HCT116 (cell line): ENCODE measurements at regions not wholly inside any gene's neighbourhood (a gene's known extent, or its start where the extent isn't known, plus 50 kb on each side); places are given as distances from the start of the nearest gene placed in this dataset.

ENCODE experiments used
- ATAC-seq: fragments of 200-7000 bp; cut with Tn5 transposase; 2 replicates; pipeline ENCODE4 v1.9.1; 2020; ENCODE audit warnings: mild to moderate bottlenecking, moderate library complexity
- BruUV-seq: library from RNA; stranded (reverse); fragments of 400-500 nt; replicated peaks from 2 replicates; lab custom pipeline; 2021; lab: Mats Ljungman, UMichigan
- CTCF ChIA-PET: fragments of 300-600 bp; sonication (Branson Sonifier 250); formaldehyde crosslinking; loops from one replicate; lab custom pipeline; 2021; ENCODE audit warnings: antibody characterized with exemption; lab: Charles Lee
- POLR2A ChIA-PET: fragments of 300-600, 350-600 bp; sonication (Branson Sonifier 250); formaldehyde crosslinking; loops from one replicate; lab custom pipeline; 2021; ENCODE audit warnings: antibody characterized with exemption; lab: Charles Lee
- RAD21 ChIA-PET, 2 experiments: fragments of 300-600 bp; sonication (Branson Sonifier 250); formaldehyde crosslinking; loops; one replicate each; lab custom pipeline; 2023; ENCODE audit warnings: low total read pairs in 2 of 2; ENCODE audit not compliant: uncharacterized antibody in 2 of 2, unreplicated experiment in 2 of 2, low non-redundant PET in 1 of 2; lab: Charles Lee
- DNase-seq: peaks from one replicate; pipeline ENCODE4 v3.0.0-alpha.2; 2010; ENCODE audit warnings: low read depth, low spot score
- H2AFZ ChIP-seq: fragments of 200-600 bp; shearing (Covaris generic), sonication (generic); 2 replicates; pipeline ENCODE4 v1.6.1; 2017; ENCODE audit warnings: low read depth, mixed run types, mixed read lengths, antibody characterized with exemption, low read length; ENCODE audit not compliant: poor library complexity, severe bottlenecking
- H3K27ac ChIP-seq: 2 replicates; pipeline ENCODE4 v1.5.1; 2012; ENCODE audit warnings: low read depth, low read length
- H3K27me3 ChIP-seq: fragments of 200-600 bp; sonication (generic); 2 replicates; pipeline ENCODE4 v1.6.1; 2016; ENCODE audit warnings: mixed run types, low read length, mixed read lengths; ENCODE audit not compliant: insufficient read depth
- H3K36me3 ChIP-seq, 2 experiments: fragments of 200-500 bp in 1 of 2; fragments of 200-600 bp in 1 of 2; sonication (Bioruptor generic) in 1 of 2; sonication (generic) in 1 of 2; 2 replicates each; pipeline versions ENCODE4 v1.5.1 to v1.6.1; 2014 to 2016; ENCODE audit warnings: low read length in 2 of 2, inconsistent platforms in 1 of 2, mixed read lengths in 1 of 2, mixed run types in 1 of 2; ENCODE audit not compliant: insufficient read depth in 2 of 2, control insufficient read depth in 1 of 2
- H3K4me1 ChIP-seq, 2 experiments: fragments of 200-600 bp in 1 of 2; sonication (generic) in 1 of 2; 2 replicates each; pipeline versions ENCODE4 v1.5.1 to v1.6.1; 2012 to 2017; ENCODE audit warnings: low read length in 2 of 2, inconsistent platforms in 1 of 2, mild to moderate bottlenecking in 1 of 2, mixed read lengths in 1 of 2, mixed run types in 1 of 2, moderate library complexity in 1 of 2; ENCODE audit not compliant: insufficient read depth in 2 of 2, control insufficient read depth in 1 of 2
- H3K4me2 ChIP-seq: fragments of 200-600 bp; sonication (generic); 2 replicates; pipeline ENCODE4 v1.6.1; 2017; ENCODE audit warnings: mixed run types, low read length, mixed read lengths
- H3K4me3 ChIP-seq, 2 experiments: fragments of 200-600 bp in 1 of 2; sonication (generic) in 1 of 2; replicated peaks in 1 of 2; 2 replicates each; pipeline ENCODE4 v1.5.1; 2011 to 2016; ENCODE audit warnings: low read length in 2 of 2, control low read depth in 1 of 2, low read depth in 1 of 2, mild to moderate bottlenecking in 1 of 2, mixed read lengths in 1 of 2, mixed run types in 1 of 2
- H3K79me2 ChIP-seq: fragments of 200-600 bp; sonication (generic); 2 replicates; pipeline ENCODE4 v1.6.1; 2017; ENCODE audit warnings: mild to moderate bottlenecking, mixed run types, low read length, moderate library complexity, mixed read lengths; ENCODE audit not compliant: insufficient read depth
- H3K9ac ChIP-seq: fragments of 200-600 bp; sonication (generic); 2 replicates; pipeline ENCODE4 v1.6.1; 2016; ENCODE audit warnings: low read length, mixed read lengths
- H3K9me2 ChIP-seq: fragments of 200-600 bp; sonication (generic), shearing (Covaris generic); 2 replicates; pipeline ENCODE4 v1.6.1; 2017; ENCODE audit warnings: mixed run types, mild to moderate bottlenecking, moderate library complexity; ENCODE audit not compliant: insufficient read depth
- H3K9me3 ChIP-seq, 2 experiments: fragments of 200-500 bp in 1 of 2; fragments of 200-600 bp in 1 of 2; sonication (Bioruptor generic) in 1 of 2; sonication (generic) in 1 of 2; 2 replicates each; pipeline ENCODE4 v1.6.1; 2014 to 2017; ENCODE audit warnings: low read length in 2 of 2, mixed read lengths in 2 of 2, inconsistent platforms in 1 of 2, low read depth in 1 of 2, mild to moderate bottlenecking in 1 of 2, mixed run types in 1 of 2, moderate library complexity in 1 of 2; ENCODE audit not compliant: control insufficient read depth in 1 of 2, insufficient read depth in 1 of 2
- H4K20me1 ChIP-seq: fragments of 200-600 bp; sonication (generic), shearing (Covaris generic); 2 replicates; pipeline ENCODE4 v1.6.1; 2017; ENCODE audit warnings: mixed run types, mild to moderate bottlenecking, moderate library complexity; ENCODE audit not compliant: insufficient read depth
- ATF3 ChIP-seq: IDR thresholded peaks from 2 replicates; pipeline ENCODE4 v1.6.1; 2012
- EGR1 ChIP-seq: IDR thresholded peaks from 2 replicates; pipeline ENCODE4 v1.6.1; 2012; ENCODE audit warnings: low read depth
- ELF1 ChIP-seq: IDR thresholded peaks from 2 replicates; pipeline ENCODE4 v1.6.1; 2012; ENCODE audit warnings: low read depth, borderline replicate concordance
- EZH2 ChIP-seq: fragments of 200-600 bp; sonication (generic); IDR thresholded peaks from 2 replicates; pipeline ENCODE4 v1.6.1; 2017; ENCODE audit warnings: antibody characterized with exemption, mixed run types
- FOSL1 ChIP-seq: IDR thresholded peaks from 2 replicates; pipeline ENCODE4 v1.6.1; 2012; ENCODE audit warnings: low read depth
- POLR2A ChIP-seq: IDR thresholded peaks from 2 replicates; pipeline ENCODE4 v1.7.0; 2011; ENCODE audit warnings: borderline replicate concordance; ENCODE audit not compliant: insufficient read depth, insufficient read length; ENCODE audit errors: extremely low read depth
- POLR2AphosphoS5 ChIP-seq: IDR thresholded peaks from 2 replicates; pipeline ENCODE4 v1.6.1; 2011; ENCODE audit warnings: mild to moderate bottlenecking, low read depth, low read length, moderate library complexity
- RAD21 ChIP-seq: IDR thresholded peaks from 2 replicates; pipeline ENCODE4 v1.6.1; 2012; ENCODE audit warnings: low read depth, mild to moderate bottlenecking
- REST ChIP-seq: IDR thresholded peaks from 2 replicates; pipeline ENCODE4 v1.6.1; 2012; ENCODE audit warnings: low read depth
- SRF ChIP-seq: IDR thresholded peaks from 2 replicates; pipeline ENCODE4 v1.6.1; 2012; ENCODE audit warnings: low read depth
- TCF7L2 ChIP-seq: IDR thresholded peaks from 2 replicates; pipeline ENCODE4 v1.7.0; 2011; ENCODE audit warnings: borderline replicate concordance, inconsistent platforms; ENCODE audit not compliant: insufficient read depth, insufficient read length; ENCODE audit errors: extremely low read depth
- YY1 ChIP-seq: IDR thresholded peaks from 2 replicates; pipeline ENCODE4 v1.6.1; 2011; ENCODE audit warnings: low read length, low read depth, moderate library complexity, mild to moderate bottlenecking; ENCODE audit not compliant: insufficient replicate concordance; ENCODE audit errors: extremely low read depth
- ZFX ChIP-seq: fragments of 450-650 bp; IDR thresholded peaks from 2 replicates; pipeline ENCODE4 v1.6.1; 2017
- intact Hi-C: fragments of 100-400 bp; cut with micrococcal nuclease; formaldehyde crosslinking; loops from 2 replicates; pipeline ENCODE4 v1.10.0; 2022
- TF ChIP-seq, protein P1 (sequence below): IDR thresholded peaks from 2 replicates; pipeline ENCODE4 v1.6.1; 2011; ENCODE audit warnings: mild to moderate bottlenecking, low read length, moderate library complexity; ENCODE audit not compliant: insufficient replicate concordance; ENCODE audit errors: extremely low read depth

- TF ChIP-seq REST (no peak), ZFX (no peak), ATF3 (no peak), EZH2 (no peak)
Measured at GRCh38 chr2:228602288-228602687, 420.8 kb upstream of the SPHKAP start (continued).

GRCh38 chr2:228600265-228600664, 418.8 kb upstream of the SPHKAP start:
- ATAC-seq (no peak), DNase-seq (no peak)
- ChIA-PET CTCF (no interaction called here), POLR2A (no interaction called here), RAD21 (no interaction called here)
- Histone ChIP-seq H3K9ac (no peak overlapping the region), H3K27ac (no peak overlapping the region), H3K9me3 (no peaks in the 10 kb centered on the region), H3K4me3 (no peak overlapping the region), H3K27me3 (no peaks in the 10 kb centered on the region), H2AFZ (no peak overlapping the region), H3K36me3 (no peaks in the 10 kb centered on the region), H3K4me2 (no peak overlapping the region), H4K20me1 (no peaks in the 10 kb centered on the region), H3K9me2 (no peaks in the 10 kb centered on the region), H3K79me2 (no peaks in the 10 kb centered on the region), H3K4me1 (no peaks in the 10 kb centered on the region)
- intact Hi-C loops = no loop called here
- TF ChIP-seq POLR2A (no peak), POLR2AphosphoS5 (no peak), ATF3 (no peak), EZH2 (no peak), FOSL1 (no peak), TCF7L2 (no peak), YY1 (no peak), RAD21 (no peak), SRF (no peak), ELF1 (no peak), EGR1 (no peak), REST (no peak)
- TF ChIP-seq, protein P1, sequence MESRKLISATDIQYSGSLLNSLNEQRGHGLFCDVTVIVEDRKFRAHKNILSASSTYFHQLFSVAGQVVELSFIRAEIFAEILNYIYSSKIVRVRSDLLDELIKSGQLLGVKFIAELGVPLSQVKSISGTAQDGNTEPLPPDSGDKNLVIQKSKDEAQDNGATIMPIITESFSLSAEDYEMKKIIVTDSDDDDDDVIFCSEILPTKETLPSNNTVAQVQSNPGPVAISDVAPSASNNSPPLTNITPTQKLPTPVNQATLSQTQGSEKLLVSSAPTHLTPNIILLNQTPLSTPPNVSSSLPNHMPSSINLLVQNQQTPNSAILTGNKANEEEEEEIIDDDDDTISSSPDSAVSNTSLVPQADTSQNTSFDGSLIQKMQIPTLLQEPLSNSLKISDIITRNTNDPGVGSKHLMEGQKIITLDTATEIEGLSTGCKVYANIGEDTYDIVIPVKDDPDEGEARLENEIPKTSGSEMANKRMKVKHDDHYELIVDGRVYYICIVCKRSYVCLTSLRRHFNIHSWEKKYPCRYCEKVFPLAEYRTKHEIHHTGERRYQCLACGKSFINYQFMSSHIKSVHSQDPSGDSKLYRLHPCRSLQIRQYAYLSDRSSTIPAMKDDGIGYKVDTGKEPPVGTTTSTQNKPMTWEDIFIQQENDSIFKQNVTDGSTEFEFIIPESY = no peak
- no TSS peak for BruUV-seq
